ENCODE measurements at regions not wholly inside any gene's neighbourhood (a gene's known extent, or its start where the extent isn't known, plus 50 kb on each side); places are given as distances from the start of the nearest gene placed in this dataset.
A peak's percentile ranks its signal among the peaks of the same experiment; 100 is the strongest.

DNA sequence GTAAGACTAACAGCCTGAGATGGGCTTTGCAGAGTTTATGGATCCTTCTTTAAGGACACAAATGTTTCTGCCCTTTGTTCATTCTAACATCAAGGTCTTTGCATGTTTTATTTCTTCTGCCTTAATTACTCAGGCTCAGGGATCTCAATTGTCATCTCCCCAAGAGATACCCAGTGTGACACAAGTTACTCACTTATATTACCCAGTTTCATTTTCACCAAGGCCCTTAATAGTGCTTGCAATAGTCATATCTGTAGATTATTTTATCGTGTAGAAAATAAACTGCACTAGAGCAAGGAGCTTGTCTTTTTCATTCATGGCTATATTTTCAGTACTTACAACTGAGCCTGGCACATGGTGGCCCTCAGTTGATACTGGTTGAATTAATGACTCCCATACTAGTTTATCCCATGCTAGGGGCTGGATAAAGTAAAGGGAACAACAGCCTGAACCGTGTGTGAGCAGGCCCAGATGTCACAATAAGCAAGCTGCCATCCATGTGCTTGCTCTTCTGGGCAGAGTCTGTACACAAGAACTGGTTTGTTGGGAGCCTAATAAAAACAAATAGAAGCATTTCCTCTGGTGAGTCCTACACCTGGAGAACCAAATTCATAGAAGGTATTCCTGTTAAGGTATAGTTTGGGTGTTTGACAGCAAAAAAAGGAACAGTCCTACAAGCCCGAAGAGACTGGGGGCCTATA is 112.5 kb upstream of the CD180 start:
- Histone ChIP-seq H4K20me1 (ENCODE audit: insufficient read depth) (no peaks in the 10 kb centered on the region), H3K4me3 (ENCODE audit: low read depth in 2 of 2, low read length in 1 of 2) (no peak overlapping the region), H2AFZ (ENCODE audit: low read depth) (no peak overlapping the region), H3K36me3 (replicated peaks in 1 of 2; ENCODE audit: control insufficient read depth in 1 of 2, insufficient read depth in 2 of 2, low read length in 1 of 2) (no peaks in the 10 kb centered on the region), H3K27me3 (ENCODE audit: insufficient read depth) (no peaks in the 10 kb centered on the region), H3K9me2 (no peaks in the 10 kb centered on the region), H3K9me3 (no peaks in the 10 kb centered on the region), H3F3A (replicated peaks; ENCODE audit: insufficient read depth) (peaks cover 15% of the 10 kb centered on the region), H3K79me2 (ENCODE audit: insufficient read depth) (no peaks in the 10 kb centered on the region), H3K4me2 (no peak overlapping the region), H3K9ac (no peak overlapping the region), H3K4me1 (ENCODE audit: control insufficient read depth in 1 of 2, insufficient read depth in 2 of 2, low read depth in 1 of 2, low read length in 1 of 2) (peaks cover 0 to 26% of the 10 kb centered on the region in 2 experiments; a peak in 2 of 4 replicates), H3K27ac (ENCODE audit: low read depth in 2 of 2, low read length in 1 of 2) (no peak overlapping the region)
- POLR2A ChIA-PET = no interaction called here
- WGBS (ENCODE audit: low lambda C conversion rate) = 51% methylated on average over 3 of the region's 3 CpGs
- TF ChIP-seq FOXM1 (IDR thresholded peaks at IDR 0.05; ENCODE audit: low read depth) (no peak), NRF1 (IDR thresholded peaks at IDR 0.05; ENCODE audit: low read depth, low read length) (no peak), JUND (IDR thresholded peaks at IDR 0.05) (no peak), SMC3 (IDR thresholded peaks at IDR 0.05; ENCODE audit: low read depth, low read length) (no peak)
- TF ChIP-seq, protein P1, sequence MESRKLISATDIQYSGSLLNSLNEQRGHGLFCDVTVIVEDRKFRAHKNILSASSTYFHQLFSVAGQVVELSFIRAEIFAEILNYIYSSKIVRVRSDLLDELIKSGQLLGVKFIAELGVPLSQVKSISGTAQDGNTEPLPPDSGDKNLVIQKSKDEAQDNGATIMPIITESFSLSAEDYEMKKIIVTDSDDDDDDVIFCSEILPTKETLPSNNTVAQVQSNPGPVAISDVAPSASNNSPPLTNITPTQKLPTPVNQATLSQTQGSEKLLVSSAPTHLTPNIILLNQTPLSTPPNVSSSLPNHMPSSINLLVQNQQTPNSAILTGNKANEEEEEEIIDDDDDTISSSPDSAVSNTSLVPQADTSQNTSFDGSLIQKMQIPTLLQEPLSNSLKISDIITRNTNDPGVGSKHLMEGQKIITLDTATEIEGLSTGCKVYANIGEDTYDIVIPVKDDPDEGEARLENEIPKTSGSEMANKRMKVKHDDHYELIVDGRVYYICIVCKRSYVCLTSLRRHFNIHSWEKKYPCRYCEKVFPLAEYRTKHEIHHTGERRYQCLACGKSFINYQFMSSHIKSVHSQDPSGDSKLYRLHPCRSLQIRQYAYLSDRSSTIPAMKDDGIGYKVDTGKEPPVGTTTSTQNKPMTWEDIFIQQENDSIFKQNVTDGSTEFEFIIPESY (IDR thresholded peaks at IDR 0.05; ENCODE audit: borderline replicate concordance, low read depth) = no peak
- DNase-seq = no peak
- CTCF ChIA-PET = interaction anchor here (1.3 kb wide), 1 partner anchor 26 kb away, joined by 3 read pairs; no protein-coding TSS in a partner anchor

DNA sequence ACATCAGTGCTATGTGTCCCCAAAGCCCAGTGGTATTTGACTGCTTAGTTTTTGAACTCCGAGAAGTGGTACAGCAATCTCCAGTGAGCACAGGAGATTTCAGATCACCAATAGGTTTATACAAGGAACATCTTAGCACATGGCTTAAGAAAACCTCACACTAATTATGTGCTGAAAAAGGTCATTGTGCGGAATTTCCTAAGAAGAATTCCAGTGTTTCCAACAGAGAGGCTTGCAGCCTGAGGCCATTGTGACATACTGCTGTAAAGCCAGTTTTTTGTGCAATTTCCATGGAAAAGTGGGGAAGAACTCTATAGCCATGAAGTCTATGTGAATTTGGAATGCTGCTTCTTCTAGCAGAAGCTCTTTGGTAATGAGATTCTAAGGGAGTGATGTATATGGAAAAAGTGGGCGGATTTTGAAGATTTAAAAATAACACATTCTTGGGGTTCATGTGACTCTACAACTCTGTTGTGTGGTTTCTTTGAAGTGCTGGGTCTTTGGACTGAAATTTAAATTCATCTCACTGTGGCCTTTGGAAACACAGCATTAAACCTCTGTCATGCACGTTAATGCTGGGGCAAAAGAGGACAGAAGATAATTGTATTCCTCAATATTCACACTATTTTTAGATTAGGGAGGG is 110.5 kb upstream of the CD180 start:
- POLR2A ChIA-PET = no interaction called here
- H3K4me1 ChIP-seq (ENCODE audit: control insufficient read depth in 1 of 2, insufficient read depth in 2 of 2, low read depth in 1 of 2, low read length in 1 of 2) = peaks cover 0 to 42% of the 10 kb centered on the region in 2 experiments; a peak in 2 of 4 replicates
- CTCF ChIA-PET = interaction anchor here (1.0 to 1.3 kb wide), 2 partner anchors 12 to 644 kb away, joined by 3 to 4 read pairs; no protein-coding TSS in a partner anchor
- H3K27me3 ChIP-seq (ENCODE audit: insufficient read depth) = no peaks in the 10 kb centered on the region
- DNase-seq = no peak
- H3K9me2 ChIP-seq = no peaks in the 10 kb centered on the region
- H3K9me3 ChIP-seq = no peaks in the 10 kb centered on the region
- H3K9ac ChIP-seq = no peak overlapping the region
- no peak overlapping the region for H3K27ac ChIP-seq (ENCODE audit: low read depth in 2 of 2, low read length in 1 of 2)
- 82% methylated on average over 4 of the region's 4 CpGs for WGBS (ENCODE audit: low lambda C conversion rate)
- no peaks in the 10 kb centered on the region for H3K36me3 ChIP-seq (replicated peaks in 1 of 2; ENCODE audit: control insufficient read depth in 1 of 2, insufficient read depth in 2 of 2, low read length in 1 of 2)
- H3K4me3 ChIP-seq (ENCODE audit: low read depth in 2 of 2, low read length in 1 of 2) = no peak overlapping the region
- H3K79me2 ChIP-seq (ENCODE audit: insufficient read depth) = no peaks in the 10 kb centered on the region
- TF ChIP-seq RCOR1 (IDR thresholded peaks at IDR 0.05; ENCODE audit: low read length) (no peak), RFX5 (IDR thresholded peaks at IDR 0.05; ENCODE audit: low read length) (no peak), NFIC (IDR thresholded peaks at IDR 0.05; ENCODE audit: borderline replicate concordance) (no peak), RAD21 (IDR thresholded peaks at IDR 0.05; ENCODE audit: low read length) (no peak), EZH2phosphoT487 (IDR thresholded peaks at IDR 0.05; ENCODE audit: borderline replicate concordance, low read depth) (no peak), MEF2A (IDR thresholded peaks at IDR 0.05; ENCODE audit: borderline replicate concordance, low read depth) (no peak), FOXJ3 (CRISPR knock-in tag; IDR thresholded peaks at IDR 0.05) (no peak)
- TF ChIP-seq, protein P2, sequence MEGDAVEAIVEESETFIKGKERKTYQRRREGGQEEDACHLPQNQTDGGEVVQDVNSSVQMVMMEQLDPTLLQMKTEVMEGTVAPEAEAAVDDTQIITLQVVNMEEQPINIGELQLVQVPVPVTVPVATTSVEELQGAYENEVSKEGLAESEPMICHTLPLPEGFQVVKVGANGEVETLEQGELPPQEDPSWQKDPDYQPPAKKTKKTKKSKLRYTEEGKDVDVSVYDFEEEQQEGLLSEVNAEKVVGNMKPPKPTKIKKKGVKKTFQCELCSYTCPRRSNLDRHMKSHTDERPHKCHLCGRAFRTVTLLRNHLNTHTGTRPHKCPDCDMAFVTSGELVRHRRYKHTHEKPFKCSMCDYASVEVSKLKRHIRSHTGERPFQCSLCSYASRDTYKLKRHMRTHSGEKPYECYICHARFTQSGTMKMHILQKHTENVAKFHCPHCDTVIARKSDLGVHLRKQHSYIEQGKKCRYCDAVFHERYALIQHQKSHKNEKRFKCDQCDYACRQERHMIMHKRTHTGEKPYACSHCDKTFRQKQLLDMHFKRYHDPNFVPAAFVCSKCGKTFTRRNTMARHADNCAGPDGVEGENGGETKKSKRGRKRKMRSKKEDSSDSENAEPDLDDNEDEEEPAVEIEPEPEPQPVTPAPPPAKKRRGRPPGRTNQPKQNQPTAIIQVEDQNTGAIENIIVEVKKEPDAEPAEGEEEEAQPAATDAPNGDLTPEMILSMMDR (IDR thresholded peaks at IDR 0.05) = no peak
- peak overlapping the region; percentile 33; the same call in 1 of the 2 replicates for H2AFZ ChIP-seq (ENCODE audit: low read depth)
- no peak overlapping the region for H3K4me2 ChIP-seq
- no peaks in the 10 kb centered on the region for H4K20me1 ChIP-seq (ENCODE audit: insufficient read depth)
- H3F3A ChIP-seq (replicated peaks; ENCODE audit: insufficient read depth) = peaks cover 24% of the 10 kb centered on the region
